Stimulated activated CD4-positive, alpha-beta T cell treated with anti-CD3 and anti-CD28 coated beads, TNF-alpha, amount 100 ng/mL, for 4 hours (primary cell): ENCODE measurements at regions not wholly inside any gene's neighbourhood (a gene's known extent, or its start where the extent isn't known, plus 50 kb on each side); places are given as distances from the start of the nearest gene placed in this dataset.
"Not testable (repeated sequence)": the region's sequence is repeated elsewhere in the genome, so short reads cannot be mapped to it uniquely, and the experiment has no call there.

Experiments used
- DNase-seq, 3 experiments: peaks; one replicate each; pipeline ENCODE4 v3.0.0-alpha.2; 2020; ENCODE audit warnings: low read depth in 3 of 3

GRCh38 chr6:153984811-153985210, 54.2 kb upstream of the OPRM1 start:
- DNase-seq = no peak

- DNase-seq = no peak
These were observed 58.9 kb upstream of the OPRM1 start for GRCh38 chr6:153980171-153980570.

GRCh38 chr6:153978911-153979548, 60.0 kb upstream of the OPRM1 start:
- not testable (repeated sequence) for DNase-seq

GRCh38 chr6:153976921-153977693, 61.9 kb upstream of the OPRM1 start:
- no peak for DNase-seq

- DNase-seq = no peak
These were observed 73.0 kb upstream of the OPRM1 start for GRCh38 chr6:153966001-153966400.

GRCh38 chr6:153963352-153963751, 75.7 kb upstream of the OPRM1 start:
- no peak for DNase-seq

- DNase-seq = no peak
These were observed 76.5 kb upstream of the OPRM1 start for GRCh38 chr6:153962555-153962954.

GRCh38 chr6:153960741-153961140, 78.3 kb upstream of the OPRM1 start:
- no peak for DNase-seq

GRCh38 chr6:153960281-153960680, 78.8 kb upstream of the OPRM1 start:
- no peak for DNase-seq

- no peak for DNase-seq
These were observed 79.8 kb upstream of the OPRM1 start for GRCh38 chr6:153959276-153959675.

- DNase-seq = no peak
These were observed 80.2 kb upstream of the OPRM1 start for GRCh38 chr6:153958860-153959259.

GRCh38 chr6:153957394-153957793, 81.6 kb upstream of the OPRM1 start:
- DNase-seq = no peak

- no peak for DNase-seq
These were observed 82.2 kb upstream of the OPRM1 start for GRCh38 chr6:153956808-153957207.

- no peak for DNase-seq
These were observed 89.4 kb upstream of the OPRM1 start for GRCh38 chr6:153949616-153950015.

- no peak for DNase-seq
These were observed 91.1 kb upstream of the OPRM1 start for GRCh38 chr6:153947808-153948447.

- DNase-seq = no peak
These were observed 94.8 kb upstream of the OPRM1 start for GRCh38 chr6:153944201-153944600.

GRCh38 chr6:153942361-153942760, 96.7 kb upstream of the OPRM1 start:
- DNase-seq = no peak

- no peak for DNase-seq
These were observed 97.3 kb upstream of the OPRM1 start for GRCh38 chr6:153941768-153942167.

GRCh38 chr6:153938876-153939275, 100.2 kb upstream of the OPRM1 start:
- no peak for DNase-seq

- DNase-seq = no peak
These were observed 107.6 kb upstream of the OPRM1 start for GRCh38 chr6:153931431-153931830.

- no peak for DNase-seq
These were observed 111.2 kb upstream of the OPRM1 start for GRCh38 chr6:153927867-153928266.

- no peak for DNase-seq
These were observed 140.5 kb upstream of the OPRM1 start for GRCh38 chr6:153898360-153899059.
